ENCODE measurements at regions not wholly inside any gene's neighbourhood (a gene's known extent, or its start where the extent isn't known, plus 50 kb on each side); places are given as distances from the start of the nearest gene placed in this dataset.
A peak's percentile ranks its signal among the peaks of the same experiment; 100 is the strongest.

- Histone ChIP-seq H3K4me3 (no peak overlapping the region), H3K4me1 (no peaks in the 10 kb centered on the region), H3K36me3 (no peaks in the 10 kb centered on the region), H3K27me3 (no peaks in the 10 kb centered on the region), H3K9me3 (no peaks in the 10 kb centered on the region), H3K27ac (no peak overlapping the region)
- ATAC-seq (no peak), DNase-seq (no peak)
- in situ Hi-C loops (cut with MboI; ENCODE audit: low sequenced_read_pairs in 4 of 4) (no loop called here), intact Hi-C loops (cut with DNase I; ENCODE audit: low total_unique reads) (no loop called here)
- no peak for TF ChIP-seq CTCF (IDR thresholded peaks at IDR 0.05 in 4 of 5, conservative IDR thresholded peaks at IDR 0.05 in 1 of 5)
- no peak for TF ChIP-seq POLR2A (IDR thresholded peaks at IDR 0.05)
Measured at GRCh38 chrX:107526141-107526540, 76.7 kb downstream of the FRMPD3 start.

- Histone ChIP-seq H3K36me3 (no peaks in the 10 kb centered on the region), H3K4me3 (no peak overlapping the region), H3K27me3 (no peaks in the 10 kb centered on the region), H3K27ac (no peak overlapping the region), H3K9me3 (no peaks in the 10 kb centered on the region), H3K4me1 (no peaks in the 10 kb centered on the region)
- TF ChIP-seq POLR2A (IDR thresholded peaks at IDR 0.05) (no peak), CTCF (IDR thresholded peaks at IDR 0.05 in 4 of 5, conservative IDR thresholded peaks at IDR 0.05 in 1 of 5) (no peak)
- intact Hi-C loops (cut with DNase I; ENCODE audit: low total_unique reads): no loop called here
- ATAC-seq: no peak
- in situ Hi-C loops (cut with MboI; ENCODE audit: low sequenced_read_pairs in 4 of 4): no loop called here
- DNase-seq: no peak
Measured at GRCh38 chrX:107530141-107530540, 80.7 kb downstream of the FRMPD3 start.

- Histone ChIP-seq H3K27ac (no peak overlapping the region), H3K36me3 (no peaks in the 10 kb centered on the region), H3K9me3 (no peaks in the 10 kb centered on the region), H3K4me1 (no peaks in the 10 kb centered on the region), H3K4me3 (no peak overlapping the region), H3K27me3 (no peaks in the 10 kb centered on the region)
- no peak for ATAC-seq
- peak in 2 of 5 experiments; percentile 18 to 33 for TF ChIP-seq CTCF (IDR thresholded peaks at IDR 0.05 in 4 of 5, conservative IDR thresholded peaks at IDR 0.05 in 1 of 5)
- TF ChIP-seq POLR2A (IDR thresholded peaks at IDR 0.05): no peak
- intact Hi-C loops (cut with DNase I; ENCODE audit: low total_unique reads): loop anchor here (5.0 kb wide), 1 partner anchor 239 kb away; the partner anchor contains the start of genes NCBP2L and TSC22D3
- no peak for DNase-seq
- in situ Hi-C loops (cut with MboI; ENCODE audit: low sequenced_read_pairs in 4 of 4): no loop called here
Measured at GRCh38 chrX:107537815-107538214, 88.4 kb downstream of the FRMPD3 start.

GRCh38 chrX:107541244-107541643 lies 87.1 kb upstream of the PRPS1 start:
- TF ChIP-seq POLR2A (IDR thresholded peaks at IDR 0.05) (no peak), CTCF (IDR thresholded peaks at IDR 0.05 in 4 of 5, conservative IDR thresholded peaks at IDR 0.05 in 1 of 5) (no peak)
- intact Hi-C loops (cut with DNase I; ENCODE audit: low total_unique reads) (no loop called here), in situ Hi-C loops (cut with MboI; ENCODE audit: low sequenced_read_pairs in 4 of 4) (no loop called here)
- Histone ChIP-seq H3K27ac (no peak overlapping the region), H3K4me3 (no peak overlapping the region), H3K9me3 (no peaks in the 10 kb centered on the region), H3K27me3 (no peaks in the 10 kb centered on the region), H3K4me1 (no peaks in the 10 kb centered on the region), H3K36me3 (no peaks in the 10 kb centered on the region)
- no peak for DNase-seq
- ATAC-seq: no peak

GRCh38 chrX:107542040-107542439 lies 86.3 kb upstream of the PRPS1 start:
- TF ChIP-seq POLR2A (IDR thresholded peaks at IDR 0.05) (no peak), CTCF (IDR thresholded peaks at IDR 0.05 in 4 of 5, conservative IDR thresholded peaks at IDR 0.05 in 1 of 5) (no peak)
- no peaks in the 10 kb centered on the region for H3K9me3 ChIP-seq
- in situ Hi-C loops (cut with MboI; ENCODE audit: low sequenced_read_pairs in 4 of 4): no loop called here
- ATAC-seq (no peak), DNase-seq (no peak)
- no peaks in the 10 kb centered on the region for H3K27me3 ChIP-seq
- H3K4me3 ChIP-seq: no peak overlapping the region
- no peaks in the 10 kb centered on the region for H3K4me1 ChIP-seq
- intact Hi-C loops (cut with DNase I; ENCODE audit: low total_unique reads): no loop called here
- no peaks in the 10 kb centered on the region for H3K36me3 ChIP-seq
- H3K27ac ChIP-seq: no peak overlapping the region
